ENCODE measurements at regions not wholly inside any gene's neighbourhood (a gene's known extent, or its start where the extent isn't known, plus 50 kb on each side); places are given as distances from the start of the nearest gene placed in this dataset.

GRCh38 chr5:155983954-155984353 lies 343.0 kb upstream of the SGCD start:
- H3K4me3 ChIP-seq (ENCODE audit: low read length), result no peak overlapping the region
- DNase-seq (ENCODE audit: low read depth), result no peak
- TF ChIP-seq, protein P1, sequence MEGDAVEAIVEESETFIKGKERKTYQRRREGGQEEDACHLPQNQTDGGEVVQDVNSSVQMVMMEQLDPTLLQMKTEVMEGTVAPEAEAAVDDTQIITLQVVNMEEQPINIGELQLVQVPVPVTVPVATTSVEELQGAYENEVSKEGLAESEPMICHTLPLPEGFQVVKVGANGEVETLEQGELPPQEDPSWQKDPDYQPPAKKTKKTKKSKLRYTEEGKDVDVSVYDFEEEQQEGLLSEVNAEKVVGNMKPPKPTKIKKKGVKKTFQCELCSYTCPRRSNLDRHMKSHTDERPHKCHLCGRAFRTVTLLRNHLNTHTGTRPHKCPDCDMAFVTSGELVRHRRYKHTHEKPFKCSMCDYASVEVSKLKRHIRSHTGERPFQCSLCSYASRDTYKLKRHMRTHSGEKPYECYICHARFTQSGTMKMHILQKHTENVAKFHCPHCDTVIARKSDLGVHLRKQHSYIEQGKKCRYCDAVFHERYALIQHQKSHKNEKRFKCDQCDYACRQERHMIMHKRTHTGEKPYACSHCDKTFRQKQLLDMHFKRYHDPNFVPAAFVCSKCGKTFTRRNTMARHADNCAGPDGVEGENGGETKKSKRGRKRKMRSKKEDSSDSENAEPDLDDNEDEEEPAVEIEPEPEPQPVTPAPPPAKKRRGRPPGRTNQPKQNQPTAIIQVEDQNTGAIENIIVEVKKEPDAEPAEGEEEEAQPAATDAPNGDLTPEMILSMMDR (conservative IDR thresholded peaks at IDR 0.05; ENCODE audit: low read depth, low read length), result no peak

DNA sequence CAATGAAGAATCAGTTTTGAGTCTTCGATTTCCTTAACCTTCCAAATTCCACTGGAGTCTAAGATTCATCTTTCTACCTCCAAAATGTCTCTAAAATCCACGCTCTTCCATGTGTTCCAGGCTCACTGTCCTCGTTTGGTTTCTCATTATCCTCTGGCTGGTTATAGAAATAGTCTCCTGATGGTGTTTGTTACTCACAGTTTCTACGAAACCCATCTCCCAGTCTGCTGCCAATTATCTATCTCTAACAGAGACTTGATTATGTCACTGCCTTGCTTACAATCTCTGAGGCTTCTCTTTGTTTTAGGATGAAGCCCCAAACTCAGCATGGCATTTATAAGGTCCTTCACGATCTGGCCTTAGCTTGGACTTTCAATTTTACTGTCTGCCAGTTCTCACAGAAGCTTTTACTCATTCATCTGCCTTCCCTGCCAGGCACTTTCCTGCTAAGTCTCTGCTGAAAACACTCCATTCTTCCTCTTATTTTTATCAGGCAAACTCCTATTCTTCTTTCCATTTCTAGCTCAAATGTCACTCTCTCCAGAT lies 339.6 kb upstream of the SGCD start:
- H3K4me3 ChIP-seq (ENCODE audit: low read length), result no peak overlapping the region
- TF ChIP-seq, protein P1 (conservative IDR thresholded peaks at IDR 0.05; ENCODE audit: low read depth, low read length), result no peak
- no peak for DNase-seq (ENCODE audit: low read depth)

- no peak overlapping the region for H3K4me3 ChIP-seq (ENCODE audit: low read length)
- TF ChIP-seq, protein P1 (conservative IDR thresholded peaks at IDR 0.05; ENCODE audit: low read depth, low read length), result no peak
- DNase-seq (ENCODE audit: low read depth), result no peak
Observed at GRCh38 chr5:155989879-155990278, 337.1 kb upstream of the SGCD start.

- DNase-seq (ENCODE audit: low read depth), result no peak
- TF ChIP-seq, protein P1 (conservative IDR thresholded peaks at IDR 0.05; ENCODE audit: low read depth, low read length), result no peak
- no peak overlapping the region for H3K4me3 ChIP-seq (ENCODE audit: low read length)
Observed at GRCh38 chr5:155996123-155996522, 330.8 kb upstream of the SGCD start.

GRCh38 chr5:155998257-155998656 lies 328.7 kb upstream of the SGCD start:
- TF ChIP-seq, protein P1 (conservative IDR thresholded peaks at IDR 0.05; ENCODE audit: low read depth, low read length), result no peak
- no peak for DNase-seq (ENCODE audit: low read depth)
- no peak overlapping the region for H3K4me3 ChIP-seq (ENCODE audit: low read length)

DNA sequence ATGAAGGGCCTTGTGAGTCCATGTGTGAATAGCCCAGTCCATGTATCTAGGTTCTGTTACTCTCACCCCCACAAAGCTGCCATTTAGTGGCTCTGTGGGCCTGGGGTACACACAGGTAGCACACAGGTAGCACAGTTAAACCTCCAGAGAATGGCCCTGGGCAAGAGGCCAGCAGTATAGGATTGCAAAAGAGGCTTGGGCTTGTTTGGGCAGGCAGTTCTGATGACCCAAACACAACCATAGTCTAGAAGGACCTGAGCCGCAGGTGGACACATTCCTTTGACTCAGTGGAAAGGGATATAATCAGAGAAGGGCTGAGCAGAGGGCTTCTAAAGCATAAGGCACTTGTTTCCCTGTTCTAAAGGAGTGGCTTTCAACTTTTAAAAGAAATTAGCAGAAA lies 326.8 kb upstream of the SGCD start:
- H3K4me3 ChIP-seq (ENCODE audit: low read length), result no peak overlapping the region
- DNase-seq (ENCODE audit: low read depth), result no peak
- TF ChIP-seq, protein P1 (conservative IDR thresholded peaks at IDR 0.05; ENCODE audit: low read depth, low read length), result no peak

- no peak for DNase-seq (ENCODE audit: low read depth)
- TF ChIP-seq, protein P1 (conservative IDR thresholded peaks at IDR 0.05; ENCODE audit: low read depth, low read length), result no peak
- H3K4me3 ChIP-seq (ENCODE audit: low read length), result no peak overlapping the region
Observed at GRCh38 chr5:156004754-156005153, 322.2 kb upstream of the SGCD start.

Data from retinal pigment epithelial cell (primary cell).